GM12873 (cell line): ENCODE measurements at regions not wholly inside any gene's neighbourhood (a gene's known extent, or its start where the extent isn't known, plus 50 kb on each side); places are given as distances from the start of the nearest gene placed in this dataset.

ENCODE experiments used
- TF ChIP-seq, protein P1 (sequence below): IDR thresholded peaks from 2 replicates; pipeline ENCODE4 v1.5.1; 2012; ENCODE audit warnings: low read depth, mild to moderate bottlenecking, moderate library complexity, low read length, control low read depth; ENCODE audit not compliant: insufficient read depth; ENCODE audit errors: missing control alignments

DNA sequence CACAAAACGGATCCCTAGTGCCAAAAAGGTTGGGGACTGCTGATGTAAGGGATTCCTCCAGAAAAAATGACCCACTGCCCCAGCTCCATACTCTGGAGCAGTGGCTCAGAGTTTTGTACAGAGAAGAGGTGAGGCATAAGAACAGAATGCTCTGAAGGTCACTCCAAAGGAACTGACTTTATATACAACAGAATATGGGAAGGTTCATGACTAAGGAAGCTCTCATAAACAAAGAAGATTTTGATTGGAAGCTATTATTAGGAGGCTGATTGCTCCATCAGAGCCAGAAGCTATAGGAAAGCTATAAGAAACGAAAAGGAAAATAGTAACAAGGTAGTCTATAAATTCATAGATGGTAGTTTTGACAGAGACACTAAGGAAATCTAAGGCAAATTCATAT lies 203.1 kb downstream of the SLC7A11 start:
- TF ChIP-seq, protein P1, sequence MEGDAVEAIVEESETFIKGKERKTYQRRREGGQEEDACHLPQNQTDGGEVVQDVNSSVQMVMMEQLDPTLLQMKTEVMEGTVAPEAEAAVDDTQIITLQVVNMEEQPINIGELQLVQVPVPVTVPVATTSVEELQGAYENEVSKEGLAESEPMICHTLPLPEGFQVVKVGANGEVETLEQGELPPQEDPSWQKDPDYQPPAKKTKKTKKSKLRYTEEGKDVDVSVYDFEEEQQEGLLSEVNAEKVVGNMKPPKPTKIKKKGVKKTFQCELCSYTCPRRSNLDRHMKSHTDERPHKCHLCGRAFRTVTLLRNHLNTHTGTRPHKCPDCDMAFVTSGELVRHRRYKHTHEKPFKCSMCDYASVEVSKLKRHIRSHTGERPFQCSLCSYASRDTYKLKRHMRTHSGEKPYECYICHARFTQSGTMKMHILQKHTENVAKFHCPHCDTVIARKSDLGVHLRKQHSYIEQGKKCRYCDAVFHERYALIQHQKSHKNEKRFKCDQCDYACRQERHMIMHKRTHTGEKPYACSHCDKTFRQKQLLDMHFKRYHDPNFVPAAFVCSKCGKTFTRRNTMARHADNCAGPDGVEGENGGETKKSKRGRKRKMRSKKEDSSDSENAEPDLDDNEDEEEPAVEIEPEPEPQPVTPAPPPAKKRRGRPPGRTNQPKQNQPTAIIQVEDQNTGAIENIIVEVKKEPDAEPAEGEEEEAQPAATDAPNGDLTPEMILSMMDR: no peak

DNA sequence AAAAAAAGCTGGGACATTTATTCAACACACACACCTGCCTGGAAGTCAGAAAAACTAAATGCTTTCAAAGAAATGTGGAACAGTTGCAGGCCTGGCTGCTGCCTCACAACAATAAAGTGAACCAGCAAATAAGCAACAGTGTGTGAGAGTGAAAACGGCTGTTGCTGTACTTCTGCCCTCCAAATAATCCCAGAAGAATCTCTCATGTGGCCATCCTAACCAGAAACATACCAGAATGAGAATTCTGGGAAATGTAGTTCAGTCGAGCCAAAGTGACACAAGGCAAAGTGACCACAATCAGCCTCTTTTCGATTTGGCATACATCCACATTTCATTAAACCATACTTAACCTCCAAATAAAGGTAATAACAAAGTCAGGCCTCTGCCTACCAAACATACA lies 204.5 kb downstream of the SLC7A11 start:
- TF ChIP-seq, protein P1: no peak

DNA sequence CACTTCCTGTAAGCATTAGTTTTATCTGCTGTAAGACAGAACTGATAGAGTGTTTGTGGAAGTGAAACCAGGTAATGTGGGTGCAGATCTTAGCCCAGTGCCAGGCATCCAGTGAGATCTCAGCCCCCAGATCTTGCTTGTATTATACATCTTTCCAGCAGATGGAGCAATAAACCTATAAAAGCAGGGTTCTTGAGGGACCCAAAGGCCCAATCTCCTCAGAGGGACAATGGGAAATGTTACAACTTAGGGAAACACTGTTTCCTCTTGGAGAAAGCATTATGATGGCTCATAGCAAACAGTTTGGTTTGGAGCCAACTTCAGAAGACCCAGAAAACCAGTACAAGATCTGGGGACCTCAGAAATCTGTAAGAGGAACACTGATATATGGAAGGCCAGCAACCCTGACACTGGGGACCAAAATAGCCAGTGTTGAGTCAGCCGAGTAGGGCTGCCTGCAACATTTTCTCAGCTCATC lies 206.3 kb downstream of the SLC7A11 start:
- TF ChIP-seq, protein P1: peak; percentile 56

DNA sequence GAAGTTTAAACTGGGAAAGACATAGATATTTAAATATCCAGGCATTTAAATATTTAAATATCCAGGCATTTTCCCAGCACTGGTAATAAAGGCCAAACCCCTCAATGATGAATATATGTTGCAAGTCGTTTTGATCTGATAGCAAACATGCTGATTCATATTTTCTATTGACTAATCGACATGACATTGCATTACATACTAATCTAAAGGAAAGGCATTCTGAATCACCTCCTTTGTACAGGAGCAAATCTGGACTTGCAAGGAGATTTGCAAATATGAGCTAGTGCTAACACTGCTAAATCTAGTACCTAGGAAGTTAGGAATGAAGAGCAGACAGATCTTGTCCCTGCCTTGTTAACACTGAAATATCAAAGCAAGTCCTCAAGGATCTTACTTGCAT lies 207.3 kb downstream of the SLC7A11 start:
- TF ChIP-seq, protein P1: no peak

DNA sequence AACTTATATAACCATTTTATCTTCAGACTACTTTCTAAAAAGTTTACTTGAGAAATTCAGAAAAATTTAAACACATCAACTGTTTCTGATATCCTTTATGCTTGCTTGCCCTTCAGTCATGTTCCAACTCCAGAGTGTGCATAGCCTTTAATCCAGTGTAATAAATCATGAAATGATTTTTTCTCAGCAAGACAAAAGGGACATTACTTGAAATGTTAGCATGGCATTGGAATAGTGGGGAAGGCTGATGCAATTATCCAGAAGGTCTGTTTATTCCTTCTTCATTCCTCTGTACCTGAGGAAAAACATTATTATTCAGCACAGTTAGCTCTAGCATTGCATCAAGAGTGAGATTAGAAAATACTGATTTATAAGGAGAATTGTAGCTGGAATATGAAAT lies 209.9 kb downstream of the SLC7A11 start:
- TF ChIP-seq, protein P1: no peak

DNA sequence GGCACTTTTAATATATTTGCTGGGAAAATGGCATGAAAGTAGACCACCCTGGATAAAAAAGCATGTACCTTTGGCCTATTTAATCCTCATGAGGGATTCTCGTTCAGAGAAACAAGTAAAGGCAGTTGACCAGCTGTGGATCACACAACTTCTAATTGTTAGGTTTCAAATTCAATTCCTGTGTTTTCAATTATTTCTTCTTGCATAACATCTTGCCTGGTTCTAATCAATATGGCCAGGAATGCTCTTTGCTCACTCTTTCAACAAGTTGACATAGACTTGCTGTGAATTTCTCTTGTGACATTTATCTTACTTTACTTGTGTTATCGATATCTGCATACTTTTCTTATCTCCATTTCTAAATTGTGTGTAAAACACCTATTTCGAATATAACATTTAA lies 211.8 kb downstream of the SLC7A11 start:
- TF ChIP-seq, protein P1: no peak

DNA sequence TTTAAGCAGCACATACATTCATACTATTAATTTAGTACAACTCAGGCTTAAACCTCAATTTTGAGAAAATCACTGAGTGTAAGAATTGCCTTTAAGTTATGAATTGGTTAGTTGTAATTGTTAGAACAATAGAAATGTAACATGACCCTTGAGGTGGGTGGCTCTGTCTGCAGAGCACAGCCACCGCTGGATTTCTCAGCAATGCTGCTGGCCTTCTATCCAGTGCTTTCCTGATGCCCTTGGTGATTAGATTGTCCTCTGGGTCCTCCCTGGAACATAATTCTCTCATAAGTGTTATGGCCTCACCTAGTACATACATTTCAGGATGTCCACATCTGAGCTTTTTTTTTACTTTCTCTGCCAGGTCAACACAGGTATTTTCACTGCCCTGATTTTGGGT lies 213.2 kb downstream of the SLC7A11 start:
- TF ChIP-seq, protein P1: no peak

DNA sequence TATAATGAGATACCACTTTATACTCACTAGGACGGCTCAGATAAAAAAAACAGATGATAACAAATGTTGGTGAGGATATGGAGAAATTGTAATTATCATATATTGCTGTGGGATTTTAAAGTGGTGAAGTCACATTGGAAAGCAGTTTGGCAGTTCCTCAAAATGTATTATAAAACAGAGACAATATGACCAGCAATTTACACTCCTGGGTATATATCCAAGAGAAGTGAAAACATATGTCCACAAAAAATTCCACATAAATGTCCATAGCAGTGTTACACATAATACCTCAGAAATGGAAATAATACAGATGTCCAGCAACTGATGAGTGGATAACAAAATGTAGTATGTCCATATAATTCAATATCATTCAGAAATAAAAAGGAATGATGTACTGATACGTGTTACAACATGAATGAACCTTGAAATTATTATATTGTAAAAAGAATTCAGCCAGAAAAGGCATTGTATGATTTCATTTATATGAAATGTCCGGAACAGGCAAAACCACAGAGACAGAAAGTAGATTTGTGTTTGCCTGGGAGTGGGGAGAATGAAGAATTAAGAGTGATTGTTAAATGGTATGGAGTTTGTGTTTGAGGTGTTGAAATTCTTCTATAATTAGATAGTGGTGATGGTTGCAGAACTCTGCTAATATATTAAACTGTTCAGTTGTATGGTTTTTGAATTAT lies 220.9 kb downstream of the SLC7A11 start:
- TF ChIP-seq, protein P1: no peak
